A549 (cell line): ENCODE measurements at regions not wholly inside any gene's neighbourhood (a gene's known extent, or its start where the extent isn't known, plus 50 kb on each side); places are given as distances from the start of the nearest gene placed in this dataset.

Experiments
- ATOH8 ChIP-seq: fragments of 250-450 bp; sonication (Bioruptor Pico); IDR thresholded peaks from 2 replicates; pipeline ENCODE4 v1.5.0; 2020; ENCODE audit warnings: low read depth, mild to moderate bottlenecking, moderate library complexity
- BCL3 ChIP-seq: fragments of >200 bp; sonication (Bioruptor Twin); formaldehyde crosslinking; IDR thresholded peaks from 3 replicates; pipeline ENCODE4 v1.6.1; 2016
- BHLHE40 ChIP-seq: IDR thresholded peaks from 2 replicates; pipeline ENCODE4 v1.6.1; 2012; ENCODE audit warnings: low read depth, low read length, inconsistent platforms
- CTCF ChIP-seq: fragments of >200 bp; sonication (Bioruptor Twin); formaldehyde crosslinking; IDR thresholded peaks from 3 replicates; pipeline ENCODE4 v1.5.1; 2016
- HDAC2 ChIP-seq: fragments of 200-600 bp; sonication (generic); IDR thresholded peaks from 2 replicates; pipeline ENCODE4 v1.6.1; 2016
- HMGXB4 ChIP-seq: fragments of 250-450 bp; sonication (Bioruptor Pico); IDR thresholded peaks from 2 replicates; pipeline ENCODE4 v1.5.0; 2021; ENCODE audit warnings: mild to moderate bottlenecking, moderate library complexity, borderline replicate concordance
- POLR2A ChIP-seq: IDR thresholded peaks from 2 replicates; pipeline ENCODE4 v1.6.1; 2012; ENCODE audit warnings: mild to moderate bottlenecking, low read length
- SREBF2 ChIP-seq: fragments of 450-650 bp; IDR thresholded peaks from 2 replicates; pipeline ENCODE4 v1.6.1; 2014; ENCODE audit warnings: mild to moderate bottlenecking, moderate library complexity

- TF ChIP-seq HDAC2 (no peak), HMGXB4 (CRISPR knock-in tag) (no peak), POLR2A (no peak), CTCF (no peak), SREBF2 (no peak), BHLHE40 (no peak), ATOH8 (CRISPR knock-in tag) (no peak), BCL3 (no peak)
These were observed 188.5 kb upstream of the HTR2A start for GRCh38 chr13:47085346-47085745.
